HepG2 (cell line): ENCODE measurements at regions not wholly inside any gene's neighbourhood (a gene's known extent, or its start where the extent isn't known, plus 50 kb on each side); places are given as distances from the start of the nearest gene placed in this dataset.

Experiments
- ATAC-seq: fragments of 200-7000 bp; cut with Tn5 transposase; 3 replicates; pipeline ENCODE4 v1.9.1; 2020; ENCODE audit warnings: mild to moderate bottlenecking, moderate library complexity
- BruUV-seq: library from RNA; stranded (reverse); fragments of 400-500 nt; replicated peaks from 2 replicates; lab custom pipeline; 2021; lab: Mats Ljungman, UMichigan
- CTCF ChIA-PET: fragments of 300-600 bp; formaldehyde crosslinking; extraction: SDS; loops from one replicate; lab custom pipeline; 2021; ENCODE audit warnings: low total read pairs, inconsistent platforms, low intra/inter-chr PET ratio; lab: Yijun Ruan, JAX
- POLR2A ChIA-PET: fragments of 350-600 bp; sonication (Branson Sonifier 250); formaldehyde crosslinking; loops from one replicate; lab custom pipeline; 2020; ENCODE audit warnings: antibody characterized with exemption, inconsistent platforms; lab: Yijun Ruan, JAX
- DNase-seq: peaks from one replicate; pipeline ENCODE4 v3.0.0-alpha.2; 2015; ENCODE audit warnings: low spot score
- FAIRE-seq: peaks from 3 replicates; lab custom pipeline; 2011; peaks lifted over from hg19 to GRCh38; lab: Jason Lieb, UNC
- H2AFZ ChIP-seq: one replicate; pipeline ENCODE4 v1.6.1; 2011; ENCODE audit warnings: low read length, inconsistent platforms
- H3K27ac ChIP-seq: fragments of 300-600 bp; 3 replicates; pipeline ENCODE4 v1.8.0; 2011; ENCODE audit warnings: mixed run types, mild to moderate bottlenecking, mixed read lengths, low read length, inconsistent platforms; ENCODE audit not compliant: insufficient read depth; ENCODE audit errors: extremely low read length
- H3K27me3 ChIP-seq, 2 experiments: fragments of 200-600 bp in 1 of 2; 2 replicates in 1 of 2; 3 replicates in 1 of 2; pipeline versions ENCODE4 v1.6.0 to v1.8.0; 2011; ENCODE audit warnings: low read length in 2 of 2, mild to moderate bottlenecking in 2 of 2, moderate library complexity in 2 of 2, inconsistent platforms in 1 of 2; ENCODE audit not compliant: insufficient read depth in 2 of 2, control insufficient read depth in 1 of 2
- H3K36me3 ChIP-seq, 2 experiments: fragments of 200-600 bp in 1 of 2; replicated peaks in 1 of 2; 2 replicates in 1 of 2; 3 replicates in 1 of 2; pipeline versions ENCODE4 v1.5.1 to v1.8.0; 2011; ENCODE audit warnings: low read length in 2 of 2, inconsistent platforms in 1 of 2; ENCODE audit not compliant: insufficient read depth in 2 of 2, control insufficient read depth in 1 of 2
- H3K4me1 ChIP-seq: 2 replicates; pipeline ENCODE4 v1.5.1; 2012; ENCODE audit warnings: low read length, inconsistent platforms; ENCODE audit not compliant: insufficient read depth
- H3K4me2 ChIP-seq: 2 replicates; pipeline ENCODE4 v1.6.0; 2011; ENCODE audit warnings: low read depth, low read length, inconsistent platforms
- H3K4me3 ChIP-seq, 3 experiments: fragments of 200-600 bp in 1 of 3; sonication (generic), shearing (Covaris generic) in 1 of 3; replicated peaks in 1 of 3; 2 replicates each; pipeline ENCODE4 v1.5.1; 2011 to 2016; ENCODE audit warnings: low read length in 3 of 3, inconsistent platforms in 2 of 3, low read depth in 2 of 3, mild to moderate bottlenecking in 2 of 3, control low read depth in 1 of 3, mixed read lengths in 1 of 3; ENCODE audit not compliant: insufficient read depth in 1 of 3
- H3K79me2 ChIP-seq: one replicate; pipeline ENCODE4 v1.6.1; 2011; ENCODE audit warnings: low read length, inconsistent platforms; ENCODE audit not compliant: insufficient read depth
- H3K9ac ChIP-seq: 2 replicates; pipeline ENCODE4 v1.6.0; 2011; ENCODE audit warnings: mild to moderate bottlenecking, low read depth, low read length, inconsistent platforms; ENCODE audit not compliant: insufficient read depth
- H3K9me3 ChIP-seq: 2 replicates; pipeline ENCODE4 v1.5.1; 2012; ENCODE audit warnings: mild to moderate bottlenecking, low read length
- H4K20me1 ChIP-seq: 2 replicates; pipeline ENCODE4 v1.6.0; 2011; ENCODE audit warnings: inconsistent platforms, mild to moderate bottlenecking, low read length, moderate library complexity; ENCODE audit not compliant: insufficient read depth
- HOMEZ ChIP-seq: IDR thresholded peaks from 2 replicates; pipeline ENCODE4 v1.6.1; 2016; ENCODE audit warnings: low read depth
- HOXA5 ChIP-seq: sonication (generic); formaldehyde crosslinking; IDR thresholded peaks from 2 replicates; pipeline ENCODE4 v1.4.0; 2020; ENCODE audit warnings: missing genetic modification reagents
- ISL2 ChIP-seq: sonication (generic); formaldehyde crosslinking; IDR thresholded peaks from 2 replicates; pipeline ENCODE4 v1.5.0; 2020; ENCODE audit warnings: missing genetic modification reagents
- PCBP1 ChIP-seq: fragments of 200-400 bp; formaldehyde crosslinking; IDR thresholded peaks from 2 replicates; pipeline ENCODE4 v1.6.1; 2017; ENCODE audit warnings: mild to moderate bottlenecking, low read depth, low read length, borderline replicate concordance
- ZNF207 ChIP-seq: fragments of 450-650 bp; IDR thresholded peaks from 2 replicates; pipeline ENCODE4 v1.6.1; 2016; ENCODE audit warnings: antibody characterized with exemption, borderline replicate concordance
- ZNF512 ChIP-seq: sonication (generic); formaldehyde crosslinking; IDR thresholded peaks from 2 replicates; pipeline ENCODE4 v1.4.0; 2020; ENCODE audit warnings: mild to moderate bottlenecking, missing genetic modification reagents
- ZNF704 ChIP-seq: sonication (generic); formaldehyde crosslinking; IDR thresholded peaks from 2 replicates; pipeline ENCODE4 v1.8.1; 2023; ENCODE audit warnings: mild to moderate bottlenecking, inconsistent platforms, moderate library complexity, missing genetic modification reagents, borderline replicate concordance
- ZNF839 ChIP-seq: sonication (generic); formaldehyde crosslinking; IDR thresholded peaks from 2 replicates; pipeline ENCODE4 v1.4.0; 2020; ENCODE audit warnings: missing genetic modification reagents, mild to moderate bottlenecking, borderline replicate concordance
- ZSCAN29 ChIP-seq: sonication (generic); formaldehyde crosslinking; conservative IDR thresholded peaks from 2 replicates; pipeline ENCODE4 v1.4.0; 2020; ENCODE audit warnings: mild to moderate bottlenecking, missing genetic modification reagents
- WGBS: methylation state at CpG from one replicate; pipeline ENCODE4 v1.1.6; 2017; ENCODE audit warnings: low lambda C conversion rate; 5-methylcytosine and 5-hydroxymethylcytosine counted together
- in situ Hi-C: cut with HindIII; loops from 2 replicates; pipeline ENCODE4 v1.10.0; 2017; ENCODE audit warnings: low pct_unique_long_range_greater_than_20kb; ENCODE audit not compliant: extremely low pct_ligation_motif_present
- intact Hi-C: fragments of 100-400 bp; cut with micrococcal nuclease; formaldehyde crosslinking; loops from one replicate; pipeline ENCODE4 v1.10.0; 2022; ENCODE audit not compliant: unreplicated experiment

- TF ChIP-seq ZNF512 (CRISPR knock-in tag), result no peak
- no peak for TF ChIP-seq ZNF207
Measured at GRCh38 chr10:130634816-130635215, 498.6 kb downstream of the GLRX3 start (continued).

GRCh38 chr10:130635528-130635927 is 499.3 kb downstream of the GLRX3 start:
- no TSS peak for BruUV-seq
- in situ Hi-C loops (no loop called here), intact Hi-C loops (no loop called here)
- no peak overlapping the region for H2AFZ ChIP-seq
- TF ChIP-seq HOXA5 (no peak), ISL2 (CRISPR knock-in tag) (no peak), ZNF839 (CRISPR knock-in tag) (no peak), ZSCAN29 (CRISPR knock-in tag) (no peak), ZNF704 (no peak), PCBP1 (no peak), HOMEZ (CRISPR knock-in tag) (no peak)
- no peak overlapping the region for H3K4me2 ChIP-seq
- H3K4me3 ChIP-seq, result no peak overlapping the region
- no peaks in the 10 kb centered on the region for H3K36me3 ChIP-seq
- no peak for FAIRE-seq
- H3K9me3 ChIP-seq, result no peaks in the 10 kb centered on the region
- H3K27me3 ChIP-seq, result no peaks in the 10 kb centered on the region
- POLR2A ChIA-PET, result no interaction called here
- no peak overlapping the region for H3K9ac ChIP-seq
- H3K4me1 ChIP-seq, result no peaks in the 10 kb centered on the region
- DNase-seq, result no peak
- H4K20me1 ChIP-seq, result no peaks in the 10 kb centered on the region
- H3K79me2 ChIP-seq, result no peaks in the 10 kb centered on the region
- H3K27ac ChIP-seq, result no peak overlapping the region
- CTCF ChIA-PET, result no interaction called here
- WGBS, result 36% methylated on average over 9 of the region's 9 CpGs
- ATAC-seq, result no peak
